Gastrocnemius medialis (tissue), 4 donors: ENCODE measurements at regions not wholly inside any gene's neighbourhood (a gene's known extent, or its start where the extent isn't known, plus 50 kb on each side); places are given as distances from the start of the nearest gene placed in this dataset.

Experiments used
- ATAC-seq, 2 donors: fragments of 150-250 bp; one replicate each; pipeline ENCODE4 v1.9.1; 2016
- DNase-seq, 2 donors: peaks; one replicate each; pipeline ENCODE4 v3.0.0-alpha.2; 2019
- H3K27ac ChIP-seq, 4 donors: fragments of 200-600 bp; sonication (generic); 1 replicate in 1 of 4; 2 replicates in 3 of 4; pipeline ENCODE4 v1.5.1; 2016 to 2018; ENCODE audit warnings: mild to moderate bottlenecking in 2 of 4, moderate library complexity in 1 of 4
- H3K27me3 ChIP-seq, 3 donors: fragments of 200-600 bp; sonication (generic) in 2 of 3; 1 replicate in 1 of 3; 2 replicates in 2 of 3; pipeline versions ENCODE4 v1.5.1 to v1.6.0; 2016 to 2019; ENCODE audit warnings: mild to moderate bottlenecking in 1 of 3, moderate library complexity in 1 of 3
- H3K36me3 ChIP-seq, 2 donors: fragments of 200-600 bp; sonication (generic) in 1 of 2; one replicate each; pipeline ENCODE4 v1.5.1; 2017 to 2018
- H3K4me1 ChIP-seq, 2 donors: fragments of 200-600 bp; sonication (generic) in 1 of 2; one replicate each; pipeline ENCODE4 v1.5.1; 2016 to 2017; ENCODE audit warnings: mild to moderate bottlenecking in 2 of 2
- H3K4me3 ChIP-seq, 4 donors: fragments of 200-600 bp; sonication (generic) in 3 of 4; 1 replicate in 1 of 4; 2 replicates in 3 of 4; pipeline ENCODE4 v1.5.1; 2016 to 2019; ENCODE audit warnings: mild to moderate bottlenecking in 2 of 4
- H3K9me3 ChIP-seq, 3 donors: fragments of 200-600 bp; sonication (generic) in 2 of 3; 1 replicate in 1 of 3; 2 replicates in 2 of 3; pipeline ENCODE4 v1.5.1; 2016 to 2019
- CTCF ChIP-seq, 5 experiments: fragments of 450-650 bp in 3 of 5; fragments of 200-600 bp in 2 of 5; sonication (generic) in 2 of 5; IDR thresholded peaks in 4 of 5; conservative IDR thresholded peaks in 1 of 5; 1 replicate in 4 of 5; 2 replicates in 1 of 5; pipeline ENCODE4 v1.5.1; 2016 to 2019; ENCODE audit warnings: antibody characterized with exemption in 5 of 5, mild to moderate bottlenecking in 3 of 5, moderate library complexity in 3 of 5
- POLR2A ChIP-seq, 2 donors: fragments of 450-650 bp; IDR thresholded peaks; one replicate each; pipeline ENCODE4 v1.6.1; 2017; ENCODE audit warnings: antibody characterized with exemption in 2 of 2, mild to moderate bottlenecking in 2 of 2, moderate library complexity in 2 of 2
- in situ Hi-C, 4 donors: fragments of 200-750 bp; cut with MboI; loops; one replicate each; pipeline versions ENCODE4 v1.15.0 to v1.8.0; 2017; ENCODE audit warnings: low sequenced_read_pairs in 4 of 4
- intact Hi-C: fragments of 100-400 bp; cut with DNase I; formaldehyde crosslinking; loops from one replicate; pipeline ENCODE4 v1.15.1; 2023; ENCODE audit warnings: low total_unique reads

- no peak for DNase-seq
- Histone ChIP-seq H3K36me3 (no peaks in the 10 kb centered on the region), H3K4me1 (no peaks in the 10 kb centered on the region), H3K4me3 (no peak overlapping the region), H3K27me3 (no peaks in the 10 kb centered on the region), H3K9me3 (no peaks in the 10 kb centered on the region), H3K27ac (no peak overlapping the region)
- intact Hi-C loops, result no loop called here
- in situ Hi-C loops, result no loop called here
- no peak for ATAC-seq
- no peak for TF ChIP-seq POLR2A (IDR thresholded peaks at IDR 0.05)
- TF ChIP-seq CTCF (IDR thresholded peaks at IDR 0.05 in 4 of 5, conservative IDR thresholded peaks at IDR 0.05 in 1 of 5), result no peak
Observed at GRCh38 chr1:177384461-177384860, 213.7 kb downstream of the BRINP2 start.

GRCh38 chr1:177383715-177384114 is 213.0 kb downstream of the BRINP2 start:
- H3K36me3 ChIP-seq, result no peaks in the 10 kb centered on the region
- intact Hi-C loops (no loop called here), in situ Hi-C loops (no loop called here)
- no peak for DNase-seq
- no peak overlapping the region for H3K4me3 ChIP-seq
- H3K4me1 ChIP-seq, result no peaks in the 10 kb centered on the region
- H3K27ac ChIP-seq, result no peak overlapping the region
- no peak for ATAC-seq
- H3K9me3 ChIP-seq, result no peaks in the 10 kb centered on the region
- no peaks in the 10 kb centered on the region for H3K27me3 ChIP-seq
- no peak for TF ChIP-seq POLR2A (IDR thresholded peaks at IDR 0.05)
- TF ChIP-seq CTCF (IDR thresholded peaks at IDR 0.05 in 4 of 5, conservative IDR thresholded peaks at IDR 0.05 in 1 of 5), result no peak

GRCh38 chr1:177377866-177378265 is 207.1 kb downstream of the BRINP2 start:
- Histone ChIP-seq H3K4me3 (no peak overlapping the region), H3K27me3 (no peaks in the 10 kb centered on the region), H3K36me3 (no peaks in the 10 kb centered on the region), H3K27ac (no peak overlapping the region), H3K9me3 (no peaks in the 10 kb centered on the region), H3K4me1 (no peaks in the 10 kb centered on the region)
- no peak for DNase-seq
- intact Hi-C loops, result no loop called here
- ATAC-seq, result no peak
- TF ChIP-seq POLR2A (IDR thresholded peaks at IDR 0.05) (no peak), CTCF (IDR thresholded peaks at IDR 0.05 in 4 of 5, conservative IDR thresholded peaks at IDR 0.05 in 1 of 5) (no peak)
- in situ Hi-C loops, result no loop called here

- in situ Hi-C loops, result no loop called here
- no peaks in the 10 kb centered on the region for H3K27me3 ChIP-seq
- intact Hi-C loops, result no loop called here
Observed at GRCh38 chr1:177368255-177368654, 197.5 kb downstream of the BRINP2 start.

More at GRCh38 chr1:177368255-177368654, 197.5 kb downstream of the BRINP2 start:
- Histone ChIP-seq H3K27ac (no peak overlapping the region), H3K4me1 (no peaks in the 10 kb centered on the region), H3K9me3 (no peaks in the 10 kb centered on the region), H3K4me3 (no peak overlapping the region), H3K36me3 (no peaks in the 10 kb centered on the region)
- no peak for TF ChIP-seq POLR2A (IDR thresholded peaks at IDR 0.05)
- TF ChIP-seq CTCF (IDR thresholded peaks at IDR 0.05 in 4 of 5, conservative IDR thresholded peaks at IDR 0.05 in 1 of 5), result no peak
- no peak for DNase-seq
- no peak for ATAC-seq
